WTC11 (cell line): ENCODE measurements at regions not wholly inside any gene's neighbourhood (a gene's known extent, or its start where the extent isn't known, plus 50 kb on each side); places are given as distances from the start of the nearest gene placed in this dataset.

Source experiments
- CBFB ChIP-seq: sonication (generic); formaldehyde crosslinking; IDR thresholded peaks from 2 replicates; pipeline ENCODE4 v1.8.1; 2022; ENCODE audit warnings: mild to moderate bottlenecking, low read depth, missing genetic modification reagents
- CTCF ChIP-seq: fragments of 200-600 bp; IDR thresholded peaks from 2 replicates; pipeline ENCODE4 v1.8.0; 2022; ENCODE audit warnings: antibody characterized with exemption
- ZNF121 ChIP-seq: sonication (generic); formaldehyde crosslinking; IDR thresholded peaks from 2 replicates; pipeline ENCODE4 v1.8.0; 2023; ENCODE audit warnings: missing genetic modification reagents
- TF ChIP-seq, protein P1 (sequence below): fragments of 250-450 bp; sonication (Bioruptor Pico); conservative IDR thresholded peaks from 2 replicates; pipeline ENCODE4 v1.9.0; 2021; ENCODE audit warnings: mild to moderate bottlenecking

GRCh38 chr10:8331896-8332729, 277.6 kb downstream of the GATA3 start:
- no peak for TF ChIP-seq CBFB (CRISPR knock-in tag)
- no peak for TF ChIP-seq CTCF
- no peak for TF ChIP-seq ZNF121 (CRISPR knock-in tag)
- TF ChIP-seq, protein P1, sequence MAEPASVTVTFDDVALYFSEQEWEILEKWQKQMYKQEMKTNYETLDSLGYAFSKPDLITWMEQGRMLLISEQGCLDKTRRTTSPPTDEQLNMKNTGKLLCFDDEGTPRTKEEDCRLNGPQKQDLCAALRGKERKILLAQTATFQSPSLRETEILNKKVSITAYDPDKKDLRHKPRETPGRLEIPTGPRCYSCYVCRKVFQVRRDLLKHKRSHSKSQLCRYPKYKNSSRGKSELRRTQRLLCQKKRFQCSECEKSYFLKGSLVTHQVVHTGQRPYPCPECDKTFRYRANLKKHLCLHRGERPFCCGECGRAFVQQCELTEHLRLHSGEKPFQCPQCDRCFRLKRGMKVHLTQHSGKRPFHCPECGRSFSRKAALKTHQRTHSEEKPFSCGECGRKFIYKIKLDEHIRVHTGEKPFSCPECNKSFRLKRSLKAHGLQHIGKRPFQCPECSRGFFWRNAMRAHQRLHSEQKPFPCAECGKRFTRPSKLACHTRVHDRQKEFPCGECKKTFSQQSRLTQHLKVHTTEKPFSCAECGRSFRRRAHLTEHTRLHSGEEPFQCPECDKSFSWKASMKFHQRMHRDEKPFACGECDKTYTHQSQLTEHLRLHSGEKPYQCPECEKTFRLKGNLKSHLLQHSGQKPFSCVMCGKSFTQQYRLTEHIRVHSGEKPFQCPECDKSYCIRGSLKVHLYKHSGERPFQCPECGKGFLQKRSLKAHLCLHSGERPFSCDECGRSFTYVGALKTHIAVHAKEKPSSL (CRISPR knock-in tag), result no peak
